HG03460 (cell line): ENCODE measurements at regions not wholly inside any gene's neighbourhood (a gene's known extent, or its start where the extent isn't known, plus 50 kb on each side); places are given as distances from the start of the nearest gene placed in this dataset.

Source experiments
- ATAC-seq: cut with Tn5 transposase; IDR thresholded peaks from one replicate; pipeline ENCODE4 v1.9.1; 2021; ENCODE audit not compliant: unreplicated experiment

GRCh38 chr6:19637010-19637409 is 200.2 kb upstream of the ID4 start:
- ATAC-seq: no peak

- ATAC-seq: no peak
These were observed 198.2 kb upstream of the ID4 start for GRCh38 chr6:19638931-19639330.

GRCh38 chr6:19643287-19643686 is 193.9 kb upstream of the ID4 start:
- ATAC-seq: no peak

- ATAC-seq: no peak
These were observed 193.5 kb upstream of the ID4 start for GRCh38 chr6:19643713-19644112.

- no peak for ATAC-seq
These were observed 181.4 kb upstream of the ID4 start for GRCh38 chr6:19655744-19656143.

GRCh38 chr6:19660123-19660910 is 176.9 kb upstream of the ID4 start:
- ATAC-seq: no peak

- no peak for ATAC-seq
These were observed 174.3 kb upstream of the ID4 start for GRCh38 chr6:19662911-19663310.

- ATAC-seq: no peak
These were observed 173.7 kb upstream of the ID4 start for GRCh38 chr6:19663479-19663878.

GRCh38 chr6:19664050-19664449 is 173.1 kb upstream of the ID4 start:
- ATAC-seq: no peak

GRCh38 chr6:19664878-19665612 is 172.1 kb upstream of the ID4 start:
- ATAC-seq: no peak

- no peak for ATAC-seq
These were observed 171.6 kb upstream of the ID4 start for GRCh38 chr6:19665613-19665909.

GRCh38 chr6:19668710-19669109 is 168.5 kb upstream of the ID4 start:
- ATAC-seq: no peak

GRCh38 chr6:19669206-19669605 is 168.0 kb upstream of the ID4 start:
- ATAC-seq: no peak

GRCh38 chr6:19682859-19683258 is 154.3 kb upstream of the ID4 start:
- ATAC-seq: no peak

GRCh38 chr6:19690325-19691075 is 146.7 kb upstream of the ID4 start:
- no peak for ATAC-seq

- no peak for ATAC-seq
These were observed 145.6 kb upstream of the ID4 start for GRCh38 chr6:19691465-19692167.

- no peak for ATAC-seq
These were observed 144.5 kb upstream of the ID4 start for GRCh38 chr6:19692506-19693298.

GRCh38 chr6:19694697-19695096 is 142.5 kb upstream of the ID4 start:
- ATAC-seq: no peak

- ATAC-seq: no peak
These were observed 139.4 kb upstream of the ID4 start for GRCh38 chr6:19697744-19698290.

GRCh38 chr6:19699932-19700331 is 137.2 kb upstream of the ID4 start:
- no peak for ATAC-seq
